GM21423 (cell line): ENCODE measurements at regions not wholly inside any gene's neighbourhood (a gene's known extent, or its start where the extent isn't known, plus 50 kb on each side); places are given as distances from the start of the nearest gene placed in this dataset.
"Not testable (repeated sequence)": the region's sequence is repeated elsewhere in the genome, so short reads cannot be mapped to it uniquely, and the experiment has no call there.

ENCODE experiments used
- ATAC-seq: cut with Tn5 transposase; IDR thresholded peaks from one replicate; pipeline ENCODE4 v1.9.1; 2021; ENCODE audit warnings: mild to moderate bottlenecking, moderate library complexity; ENCODE audit not compliant: unreplicated experiment

- ATAC-seq: no peak
These were observed 1127.0 kb downstream of the DNAJB9 start for GRCh38 chr7:109696723-109697122.

DNA sequence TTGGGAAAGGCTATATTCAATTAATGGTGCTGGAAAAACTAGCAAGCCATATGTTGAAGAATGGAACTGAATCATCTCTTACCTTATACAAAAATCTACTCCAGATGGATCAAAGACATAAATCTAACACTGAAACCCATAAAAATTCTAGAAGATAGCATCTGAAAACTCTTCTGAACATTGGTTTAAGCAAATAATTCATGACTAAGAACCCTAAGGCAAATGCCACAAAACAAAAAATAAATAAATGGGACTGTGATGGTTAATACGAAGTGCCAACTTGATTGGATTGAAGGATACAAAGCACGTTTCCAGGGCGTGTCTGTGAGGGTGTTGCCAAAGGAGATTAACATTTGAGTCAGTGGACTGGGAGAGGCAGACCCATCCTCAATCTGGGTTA is 1130.0 kb downstream of the DNAJB9 start:
- ATAC-seq: no peak

GRCh38 chr7:109713366-109713765 is 1143.7 kb downstream of the DNAJB9 start:
- no peak for ATAC-seq

DNA sequence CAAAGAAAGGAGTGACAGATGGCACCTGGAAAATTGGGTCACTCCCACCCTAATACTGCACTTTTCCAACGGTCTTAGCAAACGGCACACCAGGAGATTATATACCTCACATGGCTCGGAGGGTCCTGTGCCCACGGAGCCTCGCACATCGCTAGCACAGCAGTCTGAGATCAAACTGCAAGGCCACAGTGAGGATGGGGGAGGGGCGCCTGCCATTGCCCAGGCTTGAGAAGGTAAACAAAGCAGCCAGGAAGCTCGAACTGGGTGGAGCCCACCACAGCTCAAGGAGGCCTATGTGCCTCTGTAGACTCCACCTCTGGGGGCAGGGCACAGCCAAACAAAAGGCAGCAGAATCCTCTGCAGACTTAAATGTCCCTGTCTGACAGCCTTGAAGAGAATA is 1149.7 kb downstream of the DNAJB9 start:
- not testable (repeated sequence) for ATAC-seq

GRCh38 chr7:109734601-109735000 is 1164.9 kb downstream of the DNAJB9 start:
- ATAC-seq: no peak

GRCh38 chr7:109735881-109736280 is 1166.2 kb downstream of the DNAJB9 start:
- no peak for ATAC-seq

DNA sequence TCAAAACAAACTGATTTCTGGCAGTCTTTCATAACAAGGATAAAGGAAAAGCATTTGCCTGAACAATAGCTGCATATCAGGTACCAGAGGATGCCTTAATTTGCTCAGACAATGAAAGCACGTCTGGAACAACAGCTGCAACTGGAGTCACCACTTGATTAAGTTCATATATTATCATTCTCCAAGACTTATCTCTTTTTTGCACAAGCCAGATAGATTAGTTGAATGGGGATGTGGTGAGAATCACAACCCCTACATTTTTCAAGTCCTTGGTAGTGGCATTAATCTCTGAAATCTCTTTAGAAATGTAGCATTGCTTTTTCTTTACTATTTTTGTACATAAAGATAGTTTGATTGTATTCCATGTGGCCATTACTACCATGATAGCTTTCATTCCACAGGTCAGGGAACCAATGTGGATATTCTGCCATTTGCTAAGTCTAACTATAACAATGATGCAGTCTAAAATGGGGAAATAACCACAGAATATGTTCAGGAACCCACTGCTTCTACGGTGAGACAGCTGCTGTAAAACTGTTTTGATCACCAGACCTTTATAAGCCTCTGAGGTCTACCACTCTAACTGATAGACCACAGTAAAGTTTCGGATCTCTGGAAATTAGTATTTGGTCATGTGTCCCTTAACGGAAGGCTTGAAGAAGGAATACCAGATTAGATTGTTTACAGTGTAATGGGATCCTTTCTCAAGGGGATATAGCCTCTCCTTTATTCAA is 1176.2 kb downstream of the DNAJB9 start:
- ATAC-seq: no peak

DNA sequence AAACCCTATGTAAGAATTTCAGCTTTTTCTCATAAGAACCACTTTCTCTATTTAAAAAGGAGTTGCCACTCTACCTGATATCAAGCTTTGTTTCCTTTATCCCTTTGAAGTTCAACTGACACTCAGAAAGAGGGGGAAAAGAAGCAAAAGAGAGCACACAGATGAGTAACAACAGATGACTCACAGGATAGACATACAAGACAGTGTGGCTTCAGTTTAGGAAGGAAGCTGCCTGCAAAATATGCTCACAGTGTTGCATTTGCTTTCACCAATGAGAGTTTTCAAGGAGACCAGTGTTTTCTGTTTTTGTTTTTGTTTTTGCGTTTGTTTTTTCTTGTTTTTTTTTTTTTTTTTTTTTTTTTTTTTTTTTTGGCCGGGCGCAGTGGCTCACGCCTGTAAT is 1181.6 kb downstream of the DNAJB9 start:
- ATAC-seq: no peak

- ATAC-seq: no peak
These were observed 1182.4 kb downstream of the DNAJB9 start for GRCh38 chr7:109752068-109752467.

DNA sequence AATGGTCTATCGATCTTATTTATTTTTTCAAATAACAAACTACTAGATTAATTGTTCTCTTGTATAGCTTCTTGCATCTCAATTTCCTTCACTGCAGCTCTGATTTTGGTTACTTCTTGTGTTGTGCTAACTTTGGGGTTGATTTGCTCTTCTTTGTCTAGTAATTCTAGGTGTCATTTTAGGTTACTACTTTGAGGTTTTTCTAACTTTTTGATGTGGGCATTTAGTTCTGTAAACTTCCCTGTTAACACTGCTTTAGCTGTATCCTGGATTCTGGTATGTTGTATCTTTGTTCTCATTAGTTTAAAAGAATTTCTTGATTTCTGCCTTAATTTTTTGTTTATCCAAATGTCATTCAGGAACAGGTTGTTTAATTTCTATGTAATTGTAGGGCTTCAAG is 1188.0 kb downstream of the DNAJB9 start:
- no peak for ATAC-seq

DNA sequence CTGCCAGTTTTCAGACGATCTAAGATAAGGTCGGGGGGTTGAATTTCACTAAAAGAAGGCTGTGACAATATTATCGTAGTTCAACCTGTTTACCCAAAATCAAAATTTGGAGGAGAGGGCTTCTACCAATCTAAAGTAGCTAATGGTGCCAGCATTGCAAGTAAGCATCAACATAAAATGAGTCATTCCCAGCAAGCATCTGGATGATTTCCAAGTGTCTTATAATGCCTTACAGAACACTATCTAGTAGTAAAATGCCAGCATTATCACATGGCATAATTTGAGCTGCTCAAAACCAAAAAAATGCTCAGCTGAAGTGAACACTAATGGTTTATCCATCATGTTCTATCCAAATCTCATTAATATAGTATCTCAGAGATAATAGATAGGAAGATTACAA is 1193.9 kb downstream of the DNAJB9 start:
- ATAC-seq: no peak

DNA sequence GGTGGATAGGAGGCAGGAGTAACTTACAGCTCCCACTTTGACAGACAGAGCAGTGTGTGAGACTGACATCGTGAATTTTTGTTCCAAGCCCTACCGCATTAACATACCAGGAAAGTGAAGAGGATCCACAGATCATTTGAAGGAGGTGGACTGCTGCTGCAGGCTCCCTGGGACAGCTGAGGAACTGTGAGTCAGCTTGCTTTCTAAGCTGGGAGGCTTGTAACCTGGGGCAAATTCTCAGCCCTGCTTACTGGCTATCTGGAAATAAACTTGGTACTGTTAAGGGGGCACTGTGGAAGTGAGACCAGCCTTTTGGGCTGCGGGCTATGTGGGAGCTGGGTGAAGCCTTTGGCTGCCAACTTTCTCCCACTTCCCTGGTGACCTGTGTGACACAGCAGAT is 1202.5 kb downstream of the DNAJB9 start:
- ATAC-seq: no peak

- no peak for ATAC-seq
These were observed 1213.1 kb downstream of the DNAJB9 start for GRCh38 chr7:109782806-109783205.

DNA sequence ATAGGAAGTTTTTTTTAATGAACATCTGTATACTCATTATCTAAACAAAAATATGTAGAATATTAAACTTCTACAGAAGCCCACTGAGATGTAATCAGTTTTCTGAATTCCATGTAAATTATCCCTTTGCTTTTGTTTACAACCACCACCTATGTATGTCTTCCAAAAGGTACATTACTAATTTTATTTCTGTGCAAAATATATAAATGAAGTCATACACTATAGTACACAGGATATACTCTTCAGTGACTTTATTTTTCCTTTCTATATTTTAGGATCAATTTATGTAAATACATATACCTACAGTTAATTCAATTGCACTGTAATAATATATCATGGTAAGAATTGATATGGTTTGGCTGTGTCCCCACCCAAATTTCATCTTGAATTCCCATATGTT is 1236.9 kb downstream of the DNAJB9 start:
- ATAC-seq: no peak

DNA sequence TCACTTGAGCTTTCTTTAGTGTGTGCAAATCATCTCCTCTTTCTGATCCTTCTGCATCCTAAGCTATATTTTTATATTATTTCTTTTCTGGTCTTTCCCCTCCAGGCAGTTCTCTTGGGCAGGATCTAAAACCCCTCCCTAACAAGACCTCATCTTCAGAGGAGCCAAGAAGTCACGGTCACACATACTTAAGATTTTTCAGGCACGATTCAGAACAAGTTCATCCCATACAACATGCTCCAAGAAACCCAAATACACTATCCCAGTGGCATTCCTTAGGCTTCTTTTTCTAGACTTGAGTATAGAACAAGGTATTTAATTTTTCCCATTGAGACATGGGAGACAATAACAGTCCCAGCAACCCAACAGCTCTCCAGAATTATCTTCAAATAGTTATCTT is 1251.5 kb downstream of the DNAJB9 start:
- ATAC-seq: no peak

DNA sequence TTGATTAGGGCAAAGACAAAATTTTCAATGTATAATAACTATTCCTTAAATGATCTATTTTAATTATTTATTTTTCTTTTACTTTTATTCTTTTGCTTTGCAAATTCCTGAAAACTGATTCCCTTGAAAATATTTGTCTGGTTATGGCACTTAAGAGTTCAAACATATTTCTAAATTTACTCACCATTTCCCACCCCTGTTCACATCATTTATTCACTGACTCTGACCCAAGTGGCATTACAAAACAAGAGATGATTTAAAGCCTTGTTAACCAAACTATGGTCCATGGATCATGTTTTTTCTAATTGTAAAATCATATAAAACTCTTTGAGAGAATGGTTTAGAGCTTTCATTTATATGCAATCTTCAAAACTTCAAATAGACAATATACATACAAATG is 1256.1 kb upstream of the LRRN3 start:
- ATAC-seq: no peak

GRCh38 chr7:109835577-109835976 is 1255.3 kb upstream of the LRRN3 start:
- ATAC-seq: no peak

DNA sequence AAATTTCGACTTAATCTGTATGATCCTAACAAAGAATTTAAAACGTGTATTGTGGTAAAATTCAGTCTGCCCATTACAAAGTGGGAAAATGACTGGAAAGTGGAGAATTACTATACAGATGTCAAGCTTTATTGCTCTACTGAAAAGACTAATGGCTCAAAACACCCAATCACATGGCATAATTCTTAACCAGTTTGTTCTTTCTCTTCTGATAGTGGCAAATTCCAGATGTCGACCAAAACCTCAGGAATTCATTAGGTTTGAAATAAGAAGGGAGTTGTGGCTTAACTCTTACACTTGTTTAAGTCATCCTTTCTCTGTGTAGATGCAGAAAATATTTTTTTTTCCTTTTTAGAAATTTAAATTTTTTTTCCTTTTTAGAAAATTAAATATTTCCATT is 1254.9 kb upstream of the LRRN3 start:
- no peak for ATAC-seq

- no peak for ATAC-seq
These were observed 1248.5 kb upstream of the LRRN3 start for GRCh38 chr7:109842386-109842785.

- no peak for ATAC-seq
These were observed 1246.6 kb upstream of the LRRN3 start for GRCh38 chr7:109844362-109844761.

- no peak for ATAC-seq
These were observed 1226.7 kb upstream of the LRRN3 start for GRCh38 chr7:109864230-109864629.

DNA sequence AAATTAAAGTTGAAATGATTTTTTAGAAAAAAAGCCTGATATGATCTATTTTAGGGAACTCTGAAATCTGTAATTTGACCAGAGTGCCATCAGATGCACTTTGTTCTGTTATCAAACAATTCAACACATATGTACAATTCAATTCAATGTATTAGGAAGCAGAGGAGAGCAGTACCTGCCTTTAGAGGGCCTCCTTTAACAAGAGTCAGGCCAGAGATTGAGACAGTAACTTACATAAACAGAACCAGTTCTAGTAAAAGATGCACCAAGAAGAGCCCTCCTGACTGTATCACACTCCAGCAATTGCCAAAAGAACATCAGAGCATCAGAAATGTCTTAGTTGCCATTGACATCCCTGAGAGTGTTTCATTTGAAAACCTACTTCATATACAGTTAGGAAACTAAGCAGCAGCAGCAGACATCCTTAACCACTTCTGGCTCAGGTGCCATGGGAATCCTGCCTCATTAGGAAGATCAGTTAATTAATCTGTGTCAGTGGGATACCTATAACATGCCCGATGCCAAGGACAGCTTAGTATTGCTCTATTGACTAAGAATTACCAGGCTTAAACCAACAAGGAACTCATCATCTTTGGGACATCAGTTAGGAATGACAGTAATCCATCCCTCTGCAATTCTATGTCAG is 1222.6 kb upstream of the LRRN3 start:
- ATAC-seq: no peak

DNA sequence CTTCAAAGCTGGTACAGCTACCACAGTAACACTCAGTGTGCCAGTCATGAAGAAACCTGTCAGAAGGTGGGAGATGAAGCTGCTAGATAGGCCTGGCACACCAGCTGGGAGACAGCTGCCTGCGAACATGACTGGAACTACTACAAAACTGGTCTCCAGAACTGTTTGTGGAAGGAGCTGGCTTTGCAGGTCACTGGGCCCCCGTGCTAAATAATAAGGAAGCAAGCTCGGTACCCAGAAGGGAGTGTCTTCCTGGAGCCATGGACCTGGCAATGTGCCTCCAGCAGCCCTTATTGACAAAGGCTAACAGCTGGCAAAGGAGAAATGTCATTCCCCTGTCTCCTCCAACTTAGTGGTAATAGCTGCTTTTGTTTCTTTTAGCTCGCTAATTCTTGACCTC is 1217.6 kb upstream of the LRRN3 start:
- ATAC-seq: no peak
